K562 (cell line): ENCODE measurements at regions not wholly inside any gene's neighbourhood (a gene's known extent, or its start where the extent isn't known, plus 50 kb on each side); places are given as distances from the start of the nearest gene placed in this dataset.

Experiments used
- FIP1L1 ChIP-seq: fragments of 200-400 bp; formaldehyde crosslinking; IDR thresholded peaks from 2 replicates; pipeline ENCODE4 v1.6.1; 2018; ENCODE audit warnings: mild to moderate bottlenecking, low read depth, low read length; ENCODE audit not compliant: poor library complexity, severe bottlenecking
- RB1 ChIP-seq: fragments of 450-650 bp; IDR thresholded peaks from 2 replicates; pipeline ENCODE4 v1.6.1; 2017; ENCODE audit warnings: low read depth, mild to moderate bottlenecking
- TEAD1 ChIP-seq, 2 experiments: fragments of 450-650 bp in 1 of 2; sonication (generic) in 1 of 2; formaldehyde crosslinking; IDR thresholded peaks; 2 replicates each; pipeline versions ENCODE4 v1.4.0 to v1.8.0; 2020 to 2022; ENCODE audit warnings: mild to moderate bottlenecking in 2 of 2, missing genetic modification reagents in 1 of 2
- ZNF395 ChIP-seq: fragments of 200-800 bp; sonication (Bioruptor generic); IDR thresholded peaks from 2 replicates; pipeline ENCODE4 v1.6.1; 2017; ENCODE audit warnings: missing genetic modification characterization, missing compliant biosample characterization
- ZNF583 ChIP-seq: fragments of 250-450 bp; sonication (Bioruptor Pico); IDR thresholded peaks from 2 replicates; pipeline ENCODE4 v1.4.0; 2020
- TF ChIP-seq, protein P1 (sequence below): fragments of 200-600 bp; sonication (generic); IDR thresholded peaks from one replicate; pipeline ENCODE4 v1.6.1; 2012; ENCODE audit warnings: mild to moderate bottlenecking, low read depth, low read length, inconsistent platforms
- TF ChIP-seq, protein P2 (sequence below): fragments of 450-650 bp; IDR thresholded peaks from 2 replicates; pipeline ENCODE4 v1.6.1; 2016; ENCODE audit warnings: mild to moderate bottlenecking
- TF ChIP-seq, protein P3 (sequence below): fragments of 450-650 bp; IDR thresholded peaks from 2 replicates; pipeline ENCODE4 v1.6.1; 2016; ENCODE audit warnings: missing biosample characterization, missing genetic modification characterization

DNA sequence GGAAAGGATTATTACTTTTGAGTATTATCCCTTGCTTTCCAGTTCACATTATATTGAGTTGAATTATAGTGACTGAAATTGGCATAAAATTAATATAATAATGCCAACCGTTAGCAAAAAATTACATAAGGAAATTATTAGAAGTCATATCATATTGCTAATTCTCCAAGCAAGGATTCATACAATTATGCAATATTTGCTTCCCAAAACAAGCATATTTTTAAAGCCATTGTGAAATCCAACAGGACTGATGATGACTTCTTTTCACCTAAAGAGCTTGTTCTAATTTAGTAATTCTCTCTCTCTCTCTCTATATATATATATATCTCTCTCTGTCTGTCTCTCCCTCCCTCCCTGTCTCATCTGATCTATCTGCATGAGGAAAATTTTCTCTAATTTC, 283.5 kb downstream of the DSEL start (continued):
- TF ChIP-seq, protein P1, sequence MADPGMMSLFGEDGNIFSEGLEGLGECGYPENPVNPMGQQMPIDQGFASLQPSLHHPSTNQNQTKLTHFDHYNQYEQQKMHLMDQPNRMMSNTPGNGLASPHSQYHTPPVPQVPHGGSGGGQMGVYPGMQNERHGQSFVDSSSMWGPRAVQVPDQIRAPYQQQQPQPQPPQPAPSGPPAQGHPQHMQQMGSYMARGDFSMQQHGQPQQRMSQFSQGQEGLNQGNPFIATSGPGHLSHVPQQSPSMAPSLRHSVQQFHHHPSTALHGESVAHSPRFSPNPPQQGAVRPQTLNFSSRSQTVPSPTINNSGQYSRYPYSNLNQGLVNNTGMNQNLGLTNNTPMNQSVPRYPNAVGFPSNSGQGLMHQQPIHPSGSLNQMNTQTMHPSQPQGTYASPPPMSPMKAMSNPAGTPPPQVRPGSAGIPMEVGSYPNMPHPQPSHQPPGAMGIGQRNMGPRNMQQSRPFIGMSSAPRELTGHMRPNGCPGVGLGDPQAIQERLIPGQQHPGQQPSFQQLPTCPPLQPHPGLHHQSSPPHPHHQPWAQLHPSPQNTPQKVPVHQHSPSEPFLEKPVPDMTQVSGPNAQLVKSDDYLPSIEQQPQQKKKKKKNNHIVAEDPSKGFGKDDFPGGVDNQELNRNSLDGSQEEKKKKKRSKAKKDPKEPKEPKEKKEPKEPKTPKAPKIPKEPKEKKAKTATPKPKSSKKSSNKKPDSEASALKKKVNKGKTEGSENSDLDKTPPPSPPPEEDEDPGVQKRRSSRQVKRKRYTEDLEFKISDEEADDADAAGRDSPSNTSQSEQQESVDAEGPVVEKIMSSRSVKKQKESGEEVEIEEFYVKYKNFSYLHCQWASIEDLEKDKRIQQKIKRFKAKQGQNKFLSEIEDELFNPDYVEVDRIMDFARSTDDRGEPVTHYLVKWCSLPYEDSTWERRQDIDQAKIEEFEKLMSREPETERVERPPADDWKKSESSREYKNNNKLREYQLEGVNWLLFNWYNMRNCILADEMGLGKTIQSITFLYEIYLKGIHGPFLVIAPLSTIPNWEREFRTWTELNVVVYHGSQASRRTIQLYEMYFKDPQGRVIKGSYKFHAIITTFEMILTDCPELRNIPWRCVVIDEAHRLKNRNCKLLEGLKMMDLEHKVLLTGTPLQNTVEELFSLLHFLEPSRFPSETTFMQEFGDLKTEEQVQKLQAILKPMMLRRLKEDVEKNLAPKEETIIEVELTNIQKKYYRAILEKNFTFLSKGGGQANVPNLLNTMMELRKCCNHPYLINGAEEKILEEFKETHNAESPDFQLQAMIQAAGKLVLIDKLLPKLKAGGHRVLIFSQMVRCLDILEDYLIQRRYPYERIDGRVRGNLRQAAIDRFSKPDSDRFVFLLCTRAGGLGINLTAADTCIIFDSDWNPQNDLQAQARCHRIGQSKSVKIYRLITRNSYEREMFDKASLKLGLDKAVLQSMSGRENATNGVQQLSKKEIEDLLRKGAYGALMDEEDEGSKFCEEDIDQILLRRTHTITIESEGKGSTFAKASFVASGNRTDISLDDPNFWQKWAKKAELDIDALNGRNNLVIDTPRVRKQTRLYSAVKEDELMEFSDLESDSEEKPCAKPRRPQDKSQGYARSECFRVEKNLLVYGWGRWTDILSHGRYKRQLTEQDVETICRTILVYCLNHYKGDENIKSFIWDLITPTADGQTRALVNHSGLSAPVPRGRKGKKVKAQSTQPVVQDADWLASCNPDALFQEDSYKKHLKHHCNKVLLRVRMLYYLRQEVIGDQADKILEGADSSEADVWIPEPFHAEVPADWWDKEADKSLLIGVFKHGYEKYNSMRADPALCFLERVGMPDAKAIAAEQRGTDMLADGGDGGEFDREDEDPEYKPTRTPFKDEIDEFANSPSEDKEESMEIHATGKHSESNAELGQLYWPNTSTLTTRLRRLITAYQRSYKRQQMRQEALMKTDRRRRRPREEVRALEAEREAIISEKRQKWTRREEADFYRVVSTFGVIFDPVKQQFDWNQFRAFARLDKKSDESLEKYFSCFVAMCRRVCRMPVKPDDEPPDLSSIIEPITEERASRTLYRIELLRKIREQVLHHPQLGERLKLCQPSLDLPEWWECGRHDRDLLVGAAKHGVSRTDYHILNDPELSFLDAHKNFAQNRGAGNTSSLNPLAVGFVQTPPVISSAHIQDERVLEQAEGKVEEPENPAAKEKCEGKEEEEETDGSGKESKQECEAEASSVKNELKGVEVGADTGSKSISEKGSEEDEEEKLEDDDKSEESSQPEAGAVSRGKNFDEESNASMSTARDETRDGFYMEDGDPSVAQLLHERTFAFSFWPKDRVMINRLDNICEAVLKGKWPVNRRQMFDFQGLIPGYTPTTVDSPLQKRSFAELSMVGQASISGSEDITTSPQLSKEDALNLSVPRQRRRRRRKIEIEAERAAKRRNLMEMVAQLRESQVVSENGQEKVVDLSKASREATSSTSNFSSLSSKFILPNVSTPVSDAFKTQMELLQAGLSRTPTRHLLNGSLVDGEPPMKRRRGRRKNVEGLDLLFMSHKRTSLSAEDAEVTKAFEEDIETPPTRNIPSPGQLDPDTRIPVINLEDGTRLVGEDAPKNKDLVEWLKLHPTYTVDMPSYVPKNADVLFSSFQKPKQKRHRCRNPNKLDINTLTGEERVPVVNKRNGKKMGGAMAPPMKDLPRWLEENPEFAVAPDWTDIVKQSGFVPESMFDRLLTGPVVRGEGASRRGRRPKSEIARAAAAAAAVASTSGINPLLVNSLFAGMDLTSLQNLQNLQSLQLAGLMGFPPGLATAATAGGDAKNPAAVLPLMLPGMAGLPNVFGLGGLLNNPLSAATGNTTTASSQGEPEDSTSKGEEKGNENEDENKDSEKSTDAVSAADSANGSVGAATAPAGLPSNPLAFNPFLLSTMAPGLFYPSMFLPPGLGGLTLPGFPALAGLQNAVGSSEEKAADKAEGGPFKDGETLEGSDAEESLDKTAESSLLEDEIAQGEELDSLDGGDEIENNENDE: no peak
- TF ChIP-seq, protein P2, sequence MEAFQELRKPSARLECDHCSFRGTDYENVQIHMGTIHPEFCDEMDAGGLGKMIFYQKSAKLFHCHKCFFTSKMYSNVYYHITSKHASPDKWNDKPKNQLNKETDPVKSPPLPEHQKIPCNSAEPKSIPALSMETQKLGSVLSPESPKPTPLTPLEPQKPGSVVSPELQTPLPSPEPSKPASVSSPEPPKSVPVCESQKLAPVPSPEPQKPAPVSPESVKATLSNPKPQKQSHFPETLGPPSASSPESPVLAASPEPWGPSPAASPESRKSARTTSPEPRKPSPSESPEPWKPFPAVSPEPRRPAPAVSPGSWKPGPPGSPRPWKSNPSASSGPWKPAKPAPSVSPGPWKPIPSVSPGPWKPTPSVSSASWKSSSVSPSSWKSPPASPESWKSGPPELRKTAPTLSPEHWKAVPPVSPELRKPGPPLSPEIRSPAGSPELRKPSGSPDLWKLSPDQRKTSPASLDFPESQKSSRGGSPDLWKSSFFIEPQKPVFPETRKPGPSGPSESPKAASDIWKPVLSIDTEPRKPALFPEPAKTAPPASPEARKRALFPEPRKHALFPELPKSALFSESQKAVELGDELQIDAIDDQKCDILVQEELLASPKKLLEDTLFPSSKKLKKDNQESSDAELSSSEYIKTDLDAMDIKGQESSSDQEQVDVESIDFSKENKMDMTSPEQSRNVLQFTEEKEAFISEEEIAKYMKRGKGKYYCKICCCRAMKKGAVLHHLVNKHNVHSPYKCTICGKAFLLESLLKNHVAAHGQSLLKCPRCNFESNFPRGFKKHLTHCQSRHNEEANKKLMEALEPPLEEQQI: no peak
- TF ChIP-seq TEAD1 (CRISPR knock-in tag; IDR thresholded peaks at IDR 0.05): no peak
- TF ChIP-seq ZNF395: no peak
- TF ChIP-seq FIP1L1: no peak
- TF ChIP-seq, protein P3, sequence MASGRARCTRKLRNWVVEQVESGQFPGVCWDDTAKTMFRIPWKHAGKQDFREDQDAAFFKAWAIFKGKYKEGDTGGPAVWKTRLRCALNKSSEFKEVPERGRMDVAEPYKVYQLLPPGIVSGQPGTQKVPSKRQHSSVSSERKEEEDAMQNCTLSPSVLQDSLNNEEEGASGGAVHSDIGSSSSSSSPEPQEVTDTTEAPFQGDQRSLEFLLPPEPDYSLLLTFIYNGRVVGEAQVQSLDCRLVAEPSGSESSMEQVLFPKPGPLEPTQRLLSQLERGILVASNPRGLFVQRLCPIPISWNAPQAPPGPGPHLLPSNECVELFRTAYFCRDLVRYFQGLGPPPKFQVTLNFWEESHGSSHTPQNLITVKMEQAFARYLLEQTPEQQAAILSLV (tag): no peak
- TF ChIP-seq RB1: no peak
- TF ChIP-seq ZNF583 (CRISPR knock-in tag): no peak
